ENCODE measurements at regions not wholly inside any gene's neighbourhood (a gene's known extent, or its start where the extent isn't known, plus 50 kb on each side); places are given as distances from the start of the nearest gene placed in this dataset.

DNA sequence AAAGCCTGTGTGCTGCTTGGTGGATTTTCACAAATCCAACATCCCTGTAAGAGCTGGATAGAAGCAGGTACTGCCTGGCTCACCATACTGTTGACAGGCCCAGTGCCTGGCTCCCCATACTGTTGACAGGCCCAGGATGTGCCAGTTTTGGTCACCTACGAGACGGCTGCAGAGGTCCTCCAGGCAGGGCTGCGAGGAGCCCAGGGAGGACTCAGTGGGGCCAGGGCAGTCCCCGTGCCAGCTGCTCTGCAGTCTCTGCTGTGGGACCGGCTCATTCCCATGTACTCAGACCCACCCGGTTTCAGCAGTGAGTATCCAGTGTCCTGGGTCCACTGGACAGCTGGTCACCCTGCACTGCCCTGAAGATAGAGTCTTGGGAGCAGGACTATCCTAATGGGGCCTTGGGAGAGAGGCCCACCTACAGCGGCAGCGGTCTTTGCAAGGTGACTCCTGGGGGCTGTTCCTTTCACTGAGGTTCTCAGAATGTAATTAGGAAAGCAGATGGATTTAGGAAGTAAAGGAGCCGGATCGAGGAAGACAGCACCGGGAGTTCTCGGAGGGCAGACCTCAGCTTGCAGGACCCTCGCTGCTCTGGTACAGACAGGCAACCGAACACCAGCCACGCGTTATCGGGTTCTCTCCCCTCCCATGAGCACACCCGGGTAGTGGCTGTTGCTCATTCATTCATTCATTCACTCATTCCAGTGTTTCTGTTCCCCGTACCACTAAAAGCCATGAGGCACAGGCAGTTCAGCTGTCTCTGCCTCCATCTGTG is 106.1 kb downstream of the CTTN start:
- ChIA-PET CTCF (interaction anchor here (1.0 to 1.1 kb wide), 2 partner anchors 8 to 251 kb away, joined by 3 read pairs; no protein-coding TSS in a partner anchor), POLR2A (no interaction called here)
- Mint-ChIP-seq H3K4me3 (ENCODE audit: unreplicated experiment) (no peak overlapping the region), H3K27me3 (ENCODE audit: insufficient read depth, unreplicated experiment) (no peaks in the 10 kb centered on the region), H3K27ac (ENCODE audit: unreplicated experiment) (no peak overlapping the region), H3K4me1 (ENCODE audit: low read depth, unreplicated experiment) (no peaks in the 10 kb centered on the region), H3K9me3 (ENCODE audit: unreplicated experiment) (no peaks in the 10 kb centered on the region), H3K36me3 (ENCODE audit: insufficient read depth, unreplicated experiment) (peaks cover 8% of the 10 kb centered on the region)
- Histone ChIP-seq H3K27me3 (replicated peaks; ENCODE audit: control insufficient read depth, insufficient read depth, low read length) (no peaks in the 10 kb centered on the region), H3K4me3 (ENCODE audit: low read depth, low read length) (no peak overlapping the region), H3K9me3 (no peaks in the 10 kb centered on the region), H3K36me3 (ENCODE audit: control insufficient read depth, insufficient read depth, low read length) (peaks cover 4% of the 10 kb centered on the region), H3K4me1 (no peaks in the 10 kb centered on the region)
- no TSS peak for BruUV-seq (replicated peaks)
- no peak for TF ChIP-seq CTCF (IDR thresholded peaks at IDR 0.05; ENCODE audit: insufficient read depth in 1 of 2, low read depth in 1 of 2, low read length in 1 of 2, severe bottlenecking in 1 of 2, unreplicated experiment in 1 of 2)
- intact Hi-C loops (cut with micrococcal nuclease; ENCODE audit: unreplicated experiment): no loop called here
- DNase-seq: no peak

- no peaks in the 10 kb centered on the region for H3K27me3 Mint-ChIP-seq (ENCODE audit: insufficient read depth, unreplicated experiment)
- ChIA-PET CTCF (interaction anchor here (0.6 kb wide), 1 partner anchor 41 kb away, joined by 3 read pairs; no protein-coding TSS in a partner anchor), POLR2A (no interaction called here)
- peaks cover 2% of the 10 kb centered on the region; the same call in 1 of the 2 replicates for H3K36me3 ChIP-seq (ENCODE audit: control insufficient read depth, insufficient read depth, low read length)
- H3K4me3 ChIP-seq (ENCODE audit: low read depth, low read length): no peak overlapping the region
- BruUV-seq (replicated peaks): no TSS peak
- no peaks in the 10 kb centered on the region for H3K27me3 ChIP-seq (replicated peaks; ENCODE audit: control insufficient read depth, insufficient read depth, low read length)
- H3K4me1 ChIP-seq: no peaks in the 10 kb centered on the region
- H3K4me3 Mint-ChIP-seq (ENCODE audit: unreplicated experiment): no peak overlapping the region
- H3K27ac Mint-ChIP-seq (ENCODE audit: unreplicated experiment): no peak overlapping the region
- H3K9me3 Mint-ChIP-seq (ENCODE audit: unreplicated experiment): no peaks in the 10 kb centered on the region
- peak in 1 of 2 experiments; percentile 41 for DNase-seq
- TF ChIP-seq CTCF (IDR thresholded peaks at IDR 0.05; ENCODE audit: insufficient read depth in 1 of 2, low read depth in 1 of 2, low read length in 1 of 2, severe bottlenecking in 1 of 2, unreplicated experiment in 1 of 2): no peak
- peaks cover 7% of the 10 kb centered on the region for H3K36me3 Mint-ChIP-seq (ENCODE audit: insufficient read depth, unreplicated experiment)
- H3K9me3 ChIP-seq: no peaks in the 10 kb centered on the region
- no peaks in the 10 kb centered on the region for H3K4me1 Mint-ChIP-seq (ENCODE audit: low read depth, unreplicated experiment)
- intact Hi-C loops (cut with micrococcal nuclease; ENCODE audit: unreplicated experiment): no loop called here
These were observed 107.0 kb downstream of the CTTN start for GRCh38 chr11:70505331-70505731.

- H3K4me1 ChIP-seq: no peaks in the 10 kb centered on the region
- H3K27me3 Mint-ChIP-seq (ENCODE audit: insufficient read depth, unreplicated experiment): no peaks in the 10 kb centered on the region
- no peaks in the 10 kb centered on the region for H3K9me3 ChIP-seq
- peak in 1 of 2 experiments; percentile 32 for DNase-seq
- H3K4me3 Mint-ChIP-seq (ENCODE audit: unreplicated experiment): no peak overlapping the region
- intact Hi-C loops (cut with micrococcal nuclease; ENCODE audit: unreplicated experiment): no loop called here
- no peak for TF ChIP-seq CTCF (IDR thresholded peaks at IDR 0.05; ENCODE audit: insufficient read depth in 1 of 2, low read depth in 1 of 2, low read length in 1 of 2, severe bottlenecking in 1 of 2, unreplicated experiment in 1 of 2)
- H3K4me1 Mint-ChIP-seq (ENCODE audit: low read depth, unreplicated experiment): no peaks in the 10 kb centered on the region
- no peaks in the 10 kb centered on the region for H3K27me3 ChIP-seq (replicated peaks; ENCODE audit: control insufficient read depth, insufficient read depth, low read length)
- ChIA-PET CTCF (no interaction called here), POLR2A (no interaction called here)
- BruUV-seq (replicated peaks): no TSS peak
- no peak overlapping the region for H3K27ac Mint-ChIP-seq (ENCODE audit: unreplicated experiment)
- peaks cover 7% of the 10 kb centered on the region for H3K36me3 Mint-ChIP-seq (ENCODE audit: insufficient read depth, unreplicated experiment)
- H3K9me3 Mint-ChIP-seq (ENCODE audit: unreplicated experiment): no peaks in the 10 kb centered on the region
- H3K36me3 ChIP-seq (ENCODE audit: control insufficient read depth, insufficient read depth, low read length): peaks cover 2% of the 10 kb centered on the region; the same call in 1 of the 2 replicates
- no peak overlapping the region for H3K4me3 ChIP-seq (ENCODE audit: low read depth, low read length)
These were observed 107.7 kb downstream of the CTTN start for GRCh38 chr11:70505761-70506657.

All from Caco-2 (cell line).